CD1c-positive myeloid dendritic cell (primary cell): ENCODE measurements at regions not wholly inside any gene's neighbourhood (a gene's known extent, or its start where the extent isn't known, plus 50 kb on each side); places are given as distances from the start of the nearest gene placed in this dataset.
"Not testable (repeated sequence)": the region's sequence is repeated elsewhere in the genome, so short reads cannot be mapped to it uniquely, and the experiment has no call there.

Experiments used
- DNase-seq: peaks from one replicate; pipeline ENCODE4 v3.0.0-alpha.2; 2016; ENCODE audit errors: extremely low spot score

DNA sequence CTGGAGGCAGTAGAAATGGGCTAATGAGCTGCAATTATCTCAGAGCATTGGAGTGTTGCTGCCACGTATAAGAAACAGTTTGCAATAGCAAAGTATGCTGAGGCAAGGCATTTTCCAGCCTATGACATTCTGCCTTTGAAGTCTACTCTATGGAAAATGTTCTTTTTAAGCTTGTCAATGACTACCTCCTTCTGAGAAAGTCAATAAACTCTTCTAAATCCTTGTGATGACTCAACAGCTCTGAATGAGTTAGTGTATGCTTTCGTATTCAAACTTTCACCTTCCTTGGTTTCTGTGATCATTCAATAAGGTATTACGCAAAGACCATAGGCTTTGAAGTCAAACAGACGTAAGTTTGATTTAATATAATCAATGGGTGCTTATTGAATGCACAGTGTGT, 111.2 kb downstream of the CAPZA3 start:
- DNase-seq: no peak

DNA sequence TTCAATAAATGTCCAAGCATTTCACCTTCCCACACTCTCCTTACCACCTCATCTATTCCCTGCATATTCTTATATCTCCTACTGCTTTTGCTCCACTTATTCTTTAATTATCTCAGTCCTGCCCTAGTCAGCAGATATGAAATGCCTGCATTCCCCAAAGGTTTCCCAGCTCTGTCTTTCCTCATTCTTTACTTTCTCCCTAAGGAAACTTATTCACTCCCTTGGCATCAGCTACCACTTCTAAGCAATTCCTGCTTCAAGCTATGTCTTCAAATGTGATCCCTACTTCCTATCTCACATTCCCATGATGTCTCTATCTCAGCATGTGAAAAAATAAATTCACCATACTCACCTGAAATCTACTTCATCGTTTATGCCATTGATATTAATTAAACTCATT, 111.8 kb downstream of the CAPZA3 start:
- DNase-seq: no peak

DNA sequence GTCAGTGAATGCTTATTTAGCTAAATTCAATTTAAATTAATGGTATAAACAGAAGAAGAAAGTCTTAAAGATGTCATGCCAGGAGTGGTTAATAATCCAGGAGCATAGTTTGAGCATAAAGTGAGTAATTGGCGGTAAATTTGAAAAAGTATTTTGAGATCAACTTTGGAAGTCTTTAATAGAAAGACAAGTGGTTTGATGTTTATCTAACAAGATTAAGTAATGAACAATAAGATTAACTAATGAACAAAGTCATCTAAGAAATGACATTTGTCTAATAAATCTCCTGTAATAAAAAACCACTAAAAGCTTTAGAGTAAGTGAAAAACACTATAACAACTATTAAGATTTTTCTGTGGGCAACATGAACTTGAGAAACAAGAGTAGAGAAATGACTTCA, 112.8 kb downstream of the CAPZA3 start:
- no peak for DNase-seq

DNA sequence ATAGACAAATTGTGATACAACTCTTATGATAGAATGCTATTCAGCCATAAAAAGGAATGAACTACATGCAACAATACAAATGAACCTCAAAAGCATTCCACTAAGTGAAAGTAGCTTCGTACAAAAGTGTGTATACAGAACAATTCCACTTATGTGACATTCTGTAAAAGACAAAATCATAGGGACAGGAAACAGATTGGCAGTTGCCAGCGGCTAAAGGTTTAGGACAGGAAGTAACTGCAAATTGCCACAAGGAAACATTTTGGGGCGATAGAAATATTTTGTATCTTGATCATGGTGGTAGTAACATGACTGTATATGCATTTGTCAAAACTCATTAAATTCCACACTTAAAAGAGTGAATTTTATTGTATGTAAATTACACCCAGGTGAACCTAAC, 113.4 kb downstream of the CAPZA3 start:
- no peak for DNase-seq

DNA sequence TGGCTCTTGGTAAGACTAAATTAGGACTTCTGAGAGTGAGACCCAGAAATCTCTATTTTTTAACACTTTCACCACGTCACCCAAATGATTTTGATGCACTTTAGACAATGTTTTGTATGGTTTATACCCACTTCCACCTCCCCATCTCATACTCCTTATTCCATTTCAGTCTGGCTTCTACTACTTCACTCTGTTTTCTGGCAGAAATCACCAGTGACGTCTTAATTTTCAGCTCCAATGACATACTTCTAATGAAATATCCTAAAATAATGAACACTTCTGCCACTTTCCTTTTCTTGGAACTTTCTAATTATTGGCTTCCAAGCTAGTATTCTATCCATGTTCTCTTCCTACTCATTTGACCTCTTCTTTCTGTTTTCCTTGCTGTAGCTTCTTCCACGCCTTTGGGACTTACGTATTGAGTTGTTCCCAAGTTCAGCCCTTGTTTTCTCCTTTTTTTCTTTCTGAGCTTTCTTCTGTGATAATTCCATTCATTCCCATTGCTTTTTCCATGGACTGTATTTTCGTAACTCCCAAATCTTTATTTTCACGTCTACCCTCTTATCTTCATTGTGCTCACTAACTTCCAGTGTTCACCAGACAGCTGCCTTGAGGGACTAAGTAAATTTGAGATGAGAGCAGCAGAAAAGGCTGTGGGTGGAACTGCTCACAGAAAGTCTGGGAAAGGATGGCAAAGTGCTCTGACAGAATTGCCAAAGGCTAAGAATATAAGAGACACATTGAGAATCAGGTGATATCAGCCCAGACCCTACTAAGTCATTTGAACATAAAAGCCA, 115.8 kb downstream of the CAPZA3 start:
- DNase-seq: no peak

DNA sequence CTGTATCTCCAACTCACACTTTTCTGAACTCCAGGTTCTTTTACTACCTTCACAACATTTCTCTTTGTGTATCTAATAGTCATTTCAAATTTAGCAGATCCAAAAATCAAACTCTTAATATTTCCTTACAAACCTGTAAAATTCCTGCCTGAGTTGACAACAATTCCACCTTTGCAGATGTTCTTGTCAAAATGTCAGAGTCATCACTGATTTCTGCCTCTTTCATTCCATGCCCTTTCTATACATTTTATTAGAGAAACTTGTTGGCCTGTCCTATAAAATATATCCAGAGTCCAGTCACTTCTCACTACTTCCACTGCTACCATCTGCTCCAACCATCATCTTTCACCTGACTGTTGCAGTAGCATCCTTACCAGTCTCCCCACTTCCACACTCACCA, 119.7 kb downstream of the CAPZA3 start:
- DNase-seq: no peak

DNA sequence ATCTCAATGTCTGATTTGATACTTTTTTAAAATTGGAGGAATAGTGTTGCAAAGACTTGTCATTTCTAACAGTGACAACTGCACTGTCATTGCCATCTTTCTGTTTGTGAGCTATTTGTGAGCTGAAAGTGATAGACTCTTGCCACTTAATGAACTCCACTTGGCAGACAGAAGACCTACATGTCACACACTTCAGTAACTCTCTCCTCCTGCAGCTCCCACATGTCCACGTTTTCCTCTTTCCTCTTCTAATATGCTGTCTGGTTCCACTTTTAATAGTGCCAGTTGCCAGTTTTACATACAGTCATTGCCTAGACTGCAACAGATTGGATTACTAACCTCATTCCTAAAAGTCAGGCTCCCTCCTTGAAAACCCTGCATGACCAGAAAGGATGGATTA, 121.5 kb downstream of the CAPZA3 start:
- DNase-seq: no peak

DNA sequence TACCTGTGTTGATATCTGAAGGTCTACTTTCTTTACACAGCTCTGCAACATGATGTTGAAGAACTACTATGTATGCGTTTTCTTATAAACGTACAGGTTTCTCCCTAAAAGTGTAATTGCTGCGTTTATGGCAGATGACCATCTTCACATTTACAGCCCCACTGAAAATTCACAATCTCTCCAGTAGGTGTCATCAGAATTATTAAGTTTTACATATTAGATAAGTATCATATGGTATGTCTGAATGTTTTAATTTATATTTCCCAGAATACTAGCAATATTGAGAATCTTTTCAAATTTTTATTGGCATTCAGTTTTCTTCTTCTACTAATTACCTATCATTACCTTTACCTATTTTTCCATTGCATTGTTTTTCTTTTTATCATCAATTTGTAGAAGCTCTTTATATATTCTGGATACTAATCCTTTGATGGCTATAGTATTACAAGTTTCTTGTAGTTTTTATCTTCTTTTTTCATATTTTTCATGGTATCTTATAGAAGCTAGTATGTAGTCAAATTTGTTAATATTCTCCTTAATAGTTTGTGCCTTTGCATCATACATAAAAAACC, 123.5 kb downstream of the CAPZA3 start:
- peak; percentile 38 for DNase-seq

DNA sequence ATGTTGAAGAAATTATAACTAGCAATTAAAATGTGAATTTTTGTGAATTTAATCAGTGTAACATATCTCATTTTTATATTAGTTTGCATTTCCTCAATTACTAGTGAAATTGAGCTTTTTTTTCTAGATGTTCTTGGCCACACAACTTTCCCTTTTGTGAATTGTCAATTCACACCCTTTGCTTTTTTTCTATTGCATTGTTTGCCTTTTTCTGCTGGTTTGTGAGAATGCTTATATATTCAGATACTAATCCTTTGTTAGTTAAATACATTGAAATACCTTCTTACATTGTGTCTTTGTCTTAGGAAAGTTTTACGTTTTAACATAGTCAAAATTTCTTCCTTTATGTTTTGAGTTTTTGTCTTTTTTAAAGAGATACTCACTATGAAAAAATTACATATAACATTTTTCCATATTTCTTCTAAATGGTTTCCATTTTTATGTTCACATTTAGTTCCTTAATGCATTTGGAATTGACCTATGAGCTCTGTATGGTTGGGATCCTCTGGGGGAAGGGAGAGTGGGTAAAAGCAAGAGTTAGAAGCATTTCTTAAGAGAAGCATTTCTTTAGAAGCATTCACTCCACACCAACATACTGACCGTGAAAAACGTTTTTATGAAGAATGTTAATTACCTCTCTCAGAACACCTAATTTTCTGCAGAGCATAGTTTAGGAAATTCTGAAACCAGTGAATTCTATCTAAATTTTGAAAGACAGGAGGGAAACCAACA, 126.0 kb downstream of the CAPZA3 start:
- no peak for DNase-seq

DNA sequence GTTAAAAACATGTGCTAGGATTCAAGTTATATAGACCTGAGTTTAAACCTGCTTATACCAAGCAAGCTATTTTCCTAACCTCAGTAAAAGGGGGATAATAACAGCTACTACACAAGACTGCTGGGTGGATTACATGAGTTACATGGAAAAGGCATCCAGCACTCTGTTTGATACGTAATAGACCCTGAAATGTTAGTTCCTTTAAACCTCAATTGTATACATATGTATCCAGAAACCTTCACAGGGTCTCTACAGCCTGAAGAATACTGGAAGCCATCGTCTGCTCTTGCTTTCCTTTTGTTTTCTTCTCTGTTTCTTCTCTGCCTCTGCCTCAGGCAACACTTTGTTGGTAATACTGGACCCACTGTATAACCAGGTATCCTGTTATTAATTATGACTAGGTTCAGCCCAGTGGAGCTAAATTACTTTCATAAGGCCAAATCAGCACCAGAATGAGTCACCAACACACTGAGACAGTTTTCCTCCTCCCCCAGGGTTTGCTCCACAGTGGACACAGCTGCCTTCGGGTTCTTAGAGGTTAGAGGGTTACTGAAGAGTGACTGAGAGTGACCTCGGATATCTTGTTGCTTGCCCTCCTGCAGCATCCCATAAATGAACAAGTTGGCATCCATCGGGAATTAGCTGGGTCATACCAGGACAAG, 127.1 kb downstream of the CAPZA3 start:
- no peak for DNase-seq

DNA sequence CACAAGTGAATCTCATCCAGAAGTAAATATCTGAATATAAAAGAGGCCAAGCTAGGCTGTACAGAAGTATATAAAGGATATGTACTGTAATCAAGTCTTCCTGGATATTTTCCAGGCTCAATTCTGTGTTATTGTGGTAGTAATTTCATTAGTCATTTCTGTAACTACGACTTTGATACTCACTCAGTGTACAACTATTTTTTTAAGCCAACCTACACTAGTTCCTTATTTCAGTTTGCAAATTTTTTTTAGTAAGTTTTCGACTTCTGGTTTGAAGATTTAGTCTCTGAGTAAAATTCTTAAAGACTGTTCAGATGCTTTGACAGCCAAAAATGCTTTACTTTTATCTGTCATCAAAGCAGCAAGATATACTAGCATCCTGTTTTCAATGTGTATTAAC, 130.8 kb downstream of the CAPZA3 start:
- DNase-seq: peak; percentile 82

DNA sequence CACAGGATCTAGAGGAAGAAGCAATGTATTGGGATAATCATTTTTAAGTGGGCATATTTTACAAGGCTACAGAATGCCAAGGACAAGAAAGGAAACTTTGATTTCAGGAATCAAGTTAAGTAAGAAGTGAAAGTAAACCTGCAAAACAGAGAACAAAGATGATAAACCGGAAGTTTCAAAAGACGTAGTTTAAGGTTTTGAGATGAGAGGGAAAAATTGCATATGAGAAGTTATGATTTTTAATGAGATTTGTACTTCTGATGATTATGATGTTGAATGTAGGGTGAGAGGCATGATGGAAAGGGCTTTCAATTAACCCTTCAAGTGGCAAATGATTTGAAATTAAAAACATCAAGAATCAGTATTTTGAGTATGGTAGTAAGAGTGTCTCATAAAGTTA, 134.9 kb downstream of the CAPZA3 start:
- DNase-seq: peak; percentile 47

DNA sequence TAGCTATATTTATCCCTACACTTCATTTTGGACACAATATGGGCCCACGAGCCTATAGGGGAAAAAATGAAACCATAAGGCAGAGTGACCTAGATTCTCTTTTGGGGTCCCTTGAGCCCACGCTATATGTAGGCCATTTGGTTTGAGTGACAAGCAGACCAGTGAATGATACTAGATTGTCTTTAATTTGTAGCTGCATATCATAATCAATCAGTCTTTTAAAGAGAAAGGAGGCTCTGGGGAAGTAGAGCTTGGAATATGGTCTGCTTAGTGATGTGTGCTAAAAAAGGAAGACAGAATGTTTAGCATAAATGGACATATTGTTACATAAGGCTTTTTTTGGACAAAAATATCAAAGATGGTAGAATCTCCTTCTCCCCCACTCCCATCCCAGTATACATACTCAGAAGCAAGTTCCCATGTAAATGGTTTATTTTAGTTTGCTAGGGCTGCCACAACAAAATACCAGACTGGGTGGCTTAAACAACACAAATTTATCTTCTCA, 140.8 kb downstream of the CAPZA3 start:
- no peak for DNase-seq

DNA sequence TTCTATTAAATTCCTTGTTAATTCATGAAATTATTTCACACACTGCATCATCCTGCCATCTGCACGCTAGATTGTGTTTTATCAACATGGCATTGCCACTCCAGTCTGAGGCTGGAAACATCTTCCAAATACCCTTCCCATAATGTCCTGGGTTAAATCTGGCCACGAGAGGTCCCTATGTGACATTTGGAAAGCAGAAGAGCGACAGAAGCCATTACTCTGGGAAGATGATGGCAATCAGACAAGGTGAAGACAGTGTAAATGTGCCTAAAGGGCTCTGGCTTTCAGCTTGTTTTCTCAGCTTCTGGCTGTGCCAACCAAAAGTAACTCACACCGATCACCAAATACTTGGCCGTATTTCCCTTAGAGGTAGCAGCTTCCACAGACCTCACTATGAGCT, 144.8 kb downstream of the CAPZA3 start:
- DNase-seq: no peak

DNA sequence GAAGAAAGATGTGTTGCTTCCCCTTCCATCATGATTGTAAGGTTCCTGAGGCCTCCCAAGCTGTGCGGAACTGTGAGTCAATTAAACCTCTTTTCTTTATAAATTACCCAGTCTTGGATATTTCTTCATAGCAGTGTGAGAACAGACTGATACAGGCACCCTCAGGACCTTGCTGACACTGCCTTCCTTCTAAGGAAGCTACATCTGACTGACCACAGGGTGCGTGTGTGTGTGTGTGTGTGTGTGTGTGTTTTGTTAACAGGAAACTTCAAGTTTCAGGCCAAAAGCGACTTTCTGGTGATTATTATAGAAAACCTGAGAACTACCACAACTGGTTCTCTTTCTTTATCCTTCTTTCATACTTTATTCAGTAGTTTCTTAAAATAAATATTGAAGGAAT, 149.0 kb downstream of the CAPZA3 start:
- no peak for DNase-seq

DNA sequence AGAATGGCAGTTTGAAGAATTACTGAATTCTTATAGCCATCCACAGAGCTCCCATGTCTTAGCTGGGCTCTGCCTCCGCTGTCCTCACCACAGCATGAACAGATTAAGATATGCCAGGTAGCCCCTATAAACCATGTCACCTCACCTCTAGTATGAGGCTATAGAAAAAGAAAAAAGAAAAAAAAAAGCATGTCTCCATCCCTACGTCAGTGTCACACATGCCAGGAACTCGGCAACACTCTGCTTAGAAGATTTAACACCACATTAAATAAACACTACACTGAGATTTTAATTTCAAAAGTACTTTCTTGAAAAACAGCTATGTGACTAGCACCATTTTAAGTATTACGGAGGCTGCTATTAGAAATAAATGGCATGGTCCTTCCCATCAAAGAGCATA, 149.4 kb downstream of the CAPZA3 start:
- no peak for DNase-seq

DNA sequence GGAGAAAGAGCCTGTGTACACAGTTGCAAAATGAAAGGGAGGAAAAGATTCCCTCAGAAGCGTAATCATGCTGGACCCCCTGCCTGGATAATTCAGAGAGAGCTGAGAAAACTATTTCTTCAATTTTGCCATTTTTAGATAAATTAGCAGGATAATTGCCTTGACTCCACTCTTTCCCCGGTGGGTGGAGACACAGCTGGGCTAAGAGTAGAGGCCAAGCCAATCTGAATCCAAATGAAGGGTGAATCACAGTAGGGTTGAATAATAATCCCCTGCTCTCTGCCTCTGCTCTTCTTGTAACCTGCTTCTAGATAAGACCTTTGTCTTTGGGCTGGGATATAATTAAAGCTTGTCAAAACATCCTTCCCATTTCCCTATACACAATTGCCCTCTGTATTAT, 150.1 kb downstream of the CAPZA3 start:
- no peak for DNase-seq

DNA sequence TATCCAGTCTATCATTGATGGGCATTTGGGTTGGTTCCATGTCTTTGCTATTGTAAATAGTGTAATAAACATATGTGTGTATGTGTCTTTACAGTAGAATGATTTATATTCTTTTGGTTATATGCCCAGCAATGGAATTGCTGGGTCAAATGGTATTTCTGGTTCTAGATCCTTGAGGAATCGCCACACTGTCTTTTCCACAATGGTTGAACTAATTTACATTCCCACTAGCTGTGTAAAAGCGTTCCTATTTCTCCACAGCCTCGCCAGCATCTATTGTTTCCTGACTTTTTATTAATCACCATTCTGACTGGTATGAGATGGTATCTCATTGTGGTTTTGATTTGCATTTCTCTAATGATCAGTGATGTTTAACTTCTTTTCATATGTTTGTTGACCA, 152.7 kb downstream of the CAPZA3 start:
- not testable (repeated sequence) for DNase-seq

DNA sequence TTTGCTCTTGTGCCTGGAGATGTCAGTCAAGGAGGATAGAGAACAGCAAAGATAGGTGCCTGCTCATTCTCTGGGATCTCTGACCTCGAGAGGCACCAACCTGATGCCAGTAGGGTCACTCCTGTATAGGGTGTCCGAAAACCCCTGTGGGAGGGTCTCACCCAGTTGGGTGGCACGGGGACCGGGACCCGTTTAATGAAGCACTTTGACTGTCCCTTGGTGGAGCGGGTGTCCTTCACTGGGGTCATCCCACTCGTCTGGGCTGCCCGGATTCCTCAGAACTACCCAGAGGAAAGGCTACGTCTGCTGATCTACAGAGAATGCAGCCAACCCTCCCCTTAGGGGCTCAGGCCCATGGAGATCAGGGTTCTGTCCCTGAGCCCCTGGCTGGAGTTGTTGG, 157.6 kb downstream of the CAPZA3 start:
- DNase-seq: no peak

DNA sequence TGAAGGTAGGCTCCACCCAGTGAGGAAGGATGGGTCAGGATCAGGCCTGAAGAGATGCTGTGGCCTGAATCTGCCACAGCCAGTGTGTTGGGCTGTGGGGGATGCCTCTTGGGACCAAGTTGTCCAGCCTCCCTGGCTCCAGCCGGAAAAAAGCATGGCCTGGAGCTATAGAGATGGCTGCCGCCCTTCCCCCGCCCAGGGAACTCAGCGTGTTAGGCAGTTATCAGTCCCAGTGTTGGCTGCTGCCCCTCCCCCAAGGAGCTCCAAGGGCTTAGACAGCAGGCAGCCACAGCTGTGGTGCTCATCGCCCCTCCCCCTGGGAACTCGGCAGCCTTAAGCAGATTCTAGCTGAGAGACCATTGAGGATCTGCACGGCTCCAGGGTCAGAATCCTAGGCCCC, 158.0 kb downstream of the CAPZA3 start:
- no peak for DNase-seq

DNA sequence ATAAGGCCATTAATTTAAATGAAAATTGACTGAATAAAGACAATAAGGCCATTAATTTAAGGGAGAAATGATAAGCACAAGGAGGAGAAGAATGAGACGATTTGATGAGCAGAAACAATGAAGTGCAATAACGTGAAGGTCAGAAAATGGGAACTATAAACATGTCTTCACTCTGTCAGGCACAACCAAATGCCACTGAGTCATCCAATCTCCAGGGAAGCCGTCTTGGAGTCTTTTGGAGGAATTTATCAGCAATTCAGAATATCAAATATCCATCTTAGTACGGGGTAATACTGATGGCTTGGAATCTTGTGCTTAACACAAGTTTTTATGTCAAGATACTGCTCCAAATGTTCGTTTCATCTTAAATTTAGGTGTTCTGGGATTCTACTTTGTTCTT, 159.9 kb downstream of the CAPZA3 start:
- DNase-seq: no peak

DNA sequence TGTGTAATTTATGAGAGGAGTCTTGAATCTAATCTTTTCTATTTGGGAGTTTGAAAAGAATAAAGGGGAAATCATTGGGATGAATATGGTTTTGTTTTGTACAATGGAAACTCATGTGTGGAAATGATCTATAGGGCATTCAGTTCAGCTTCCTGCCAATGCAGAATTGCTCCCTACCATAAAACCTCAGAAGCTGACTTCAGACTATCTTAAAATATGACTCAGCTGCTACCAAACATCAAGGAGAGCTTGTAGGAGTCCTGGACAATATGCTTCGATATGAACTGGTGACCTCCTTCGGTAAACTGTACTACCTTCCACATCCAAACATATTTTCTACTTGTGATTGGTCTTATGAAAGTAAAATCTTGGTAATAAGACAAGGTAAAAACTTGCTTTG, 160.6 kb downstream of the CAPZA3 start:
- no peak for DNase-seq
